H9 (cell line): ENCODE measurements at regions not wholly inside any gene's neighbourhood (a gene's known extent, or its start where the extent isn't known, plus 50 kb on each side); places are given as distances from the start of the nearest gene placed in this dataset.
"Not testable (repeated sequence)": the region's sequence is repeated elsewhere in the genome, so short reads cannot be mapped to it uniquely, and the experiment has no call there.

ENCODE experiments used
- DNase-seq: peaks from one replicate; pipeline ENCODE4 v3.0.0-alpha.2; 2017
- H2AFZ ChIP-seq: one replicate; pipeline ENCODE4 v1.6.1; 2013; ENCODE audit warnings: mild to moderate bottlenecking, low read length, control low read depth, moderate library complexity
- H2AK5ac ChIP-seq: 2 replicates; pipeline ENCODE4 v1.6.1; 2013; ENCODE audit warnings: low read length, control low read depth, mixed read lengths; ENCODE audit not compliant: insufficient read length
- H2BK120ac ChIP-seq: one replicate; pipeline ENCODE4 v1.6.1; 2013; ENCODE audit warnings: low read depth, mild to moderate bottlenecking, low read length, control low read depth, inconsistent platforms; ENCODE audit not compliant: poor library complexity, severe bottlenecking
- H2BK12ac ChIP-seq: 2 replicates; pipeline ENCODE4 v1.6.1; 2013; ENCODE audit warnings: low read length, control low read depth, mixed read lengths, low read depth; ENCODE audit not compliant: insufficient read length
- H2BK15ac ChIP-seq: 2 replicates; pipeline ENCODE4 v1.6.1; 2013; ENCODE audit warnings: low read depth, low read length, control low read depth
- H2BK20ac ChIP-seq: one replicate; pipeline ENCODE4 v1.6.1; 2013; ENCODE audit warnings: low read depth, mild to moderate bottlenecking, low read length, control low read depth, inconsistent platforms; ENCODE audit not compliant: poor library complexity, severe bottlenecking
- H2BK5ac ChIP-seq: 2 replicates; pipeline ENCODE4 v1.6.1; 2013; ENCODE audit warnings: low read length, control low read depth, mixed read lengths; ENCODE audit not compliant: insufficient read length
- H3K14ac ChIP-seq: 2 replicates; pipeline ENCODE4 v1.6.1; 2013; ENCODE audit warnings: low read length, control low read depth; ENCODE audit not compliant: insufficient read depth
- H3K18ac ChIP-seq: 2 replicates; pipeline ENCODE4 v1.6.1; 2013; ENCODE audit warnings: low read depth, mild to moderate bottlenecking, mixed read lengths, low read length, control low read depth; ENCODE audit not compliant: insufficient read length
- H3K23ac ChIP-seq: 2 replicates; pipeline ENCODE4 v1.6.1; 2013; ENCODE audit warnings: low read length, control low read depth, mixed read lengths, low read depth; ENCODE audit not compliant: insufficient read length
- H3K23me2 ChIP-seq: 2 replicates; pipeline ENCODE4 v1.6.1; 2013; ENCODE audit warnings: low read depth, mild to moderate bottlenecking, mixed read lengths, low read length, control low read depth; ENCODE audit not compliant: insufficient read length, poor library complexity, severe bottlenecking
- H3K27ac ChIP-seq: 2 replicates; pipeline ENCODE4 v1.5.1; 2013; ENCODE audit warnings: low read length, control low read depth, mixed read lengths, low read depth; ENCODE audit not compliant: insufficient read length
- H3K27me3 ChIP-seq: 2 replicates; pipeline ENCODE4 v1.6.1; 2013; ENCODE audit warnings: low read length, control low read depth, inconsistent platforms; ENCODE audit not compliant: insufficient read depth
- H3K4ac ChIP-seq: 2 replicates; pipeline ENCODE4 v1.6.1; 2013; ENCODE audit warnings: low read depth, mild to moderate bottlenecking, control low read depth, inconsistent platforms, low read length, moderate library complexity
- H3K4me1 ChIP-seq: 2 replicates; pipeline ENCODE4 v1.6.1; 2013; ENCODE audit warnings: low read length, control low read depth, inconsistent platforms; ENCODE audit not compliant: insufficient read depth
- H3K4me2 ChIP-seq: 2 replicates; pipeline ENCODE4 v1.6.1; 2013; ENCODE audit warnings: low read length, control low read depth, mixed read lengths; ENCODE audit not compliant: insufficient read length, insufficient read depth
- H3K56ac ChIP-seq: 2 replicates; pipeline ENCODE4 v1.6.1; 2013; ENCODE audit warnings: low read depth, mild to moderate bottlenecking, mixed read lengths, low read length, control low read depth; ENCODE audit not compliant: insufficient read length
- H3K79me1 ChIP-seq: 2 replicates; pipeline ENCODE4 v1.6.1; 2013; ENCODE audit warnings: low read depth, mild to moderate bottlenecking, moderate library complexity, low read length, control low read depth, inconsistent platforms; ENCODE audit not compliant: insufficient read depth, poor library complexity, severe bottlenecking
- H3K79me2 ChIP-seq: 2 replicates; pipeline ENCODE4 v1.6.1; 2013; ENCODE audit warnings: low read length, control low read depth, inconsistent platforms; ENCODE audit not compliant: insufficient read depth
- H3K9ac ChIP-seq: 2 replicates; pipeline ENCODE4 v1.6.1; 2013; ENCODE audit warnings: low read length, control low read depth, mixed read lengths; ENCODE audit not compliant: insufficient read length; ENCODE audit errors: extremely low read depth
- H3K9me3 ChIP-seq: one replicate; pipeline ENCODE4 v1.6.1; 2013; ENCODE audit warnings: low read depth, low read length, inconsistent platforms; ENCODE audit not compliant: control insufficient read depth
- H3T11ph ChIP-seq: one replicate; pipeline ENCODE4 v1.6.1; 2013; ENCODE audit warnings: mild to moderate bottlenecking, low read length, control low read depth, inconsistent platforms
- H4K20me1 ChIP-seq: one replicate; pipeline ENCODE4 v1.6.1; 2013; ENCODE audit not compliant: control insufficient read depth, insufficient read length, insufficient read depth
- H4K5ac ChIP-seq: 2 replicates; pipeline ENCODE4 v1.6.1; 2013; ENCODE audit warnings: low read depth, mild to moderate bottlenecking, mixed read lengths, low read length, control low read depth; ENCODE audit not compliant: insufficient read length
- H4K8ac ChIP-seq: replicated peaks from 2 replicates; pipeline ENCODE4 v1.6.1; 2013; ENCODE audit warnings: low read length, control low read depth, mixed read lengths, low read depth; ENCODE audit not compliant: insufficient read length
- H4K91ac ChIP-seq: 2 replicates; pipeline ENCODE4 v1.6.1; 2013; ENCODE audit warnings: low read depth, mild to moderate bottlenecking, moderate library complexity, mixed read lengths, low read length, control low read depth; ENCODE audit not compliant: insufficient read length
- H3K27ac Mint-ChIP-seq, 3 experiments: 2 replicates in 2 of 3; 3 replicates in 1 of 3; pipeline ENCODE4 v1.8.0; 2020 to 2021; ENCODE audit warnings: mixed read lengths in 3 of 3, mild to moderate bottlenecking in 1 of 3, moderate library complexity in 1 of 3
- H3K27me3 Mint-ChIP-seq: 2 replicates; pipeline ENCODE4 v1.8.0; 2021; ENCODE audit warnings: low read depth, mild to moderate bottlenecking, moderate library complexity, mixed read lengths
- H3K36me3 Mint-ChIP-seq, 3 experiments: 2 replicates in 2 of 3; 3 replicates in 1 of 3; pipeline ENCODE4 v1.8.0; 2020 to 2021; ENCODE audit warnings: low read depth in 3 of 3, mixed read lengths in 3 of 3; ENCODE audit not compliant: insufficient read depth in 1 of 3
- H3K4me1 Mint-ChIP-seq, 2 experiments: 2 replicates each; pipeline ENCODE4 v1.8.0; 2020; ENCODE audit warnings: mixed read lengths in 2 of 2
- H3K4me3 Mint-ChIP-seq, 2 experiments: 2 replicates in 1 of 2; 3 replicates in 1 of 2; pipeline ENCODE4 v1.8.0; 2020 to 2021; ENCODE audit warnings: mild to moderate bottlenecking in 2 of 2, mixed read lengths in 2 of 2, moderate library complexity in 1 of 2
- H3K9me3 Mint-ChIP-seq, 2 experiments: 2 replicates in 1 of 2; 3 replicates in 1 of 2; pipeline ENCODE4 v1.8.0; 2020; ENCODE audit warnings: mild to moderate bottlenecking in 2 of 2, mixed read lengths in 2 of 2, moderate library complexity in 1 of 2
- CTCF ChIP-seq: fragments of 200-600 bp; sonication (generic); conservative IDR thresholded peaks from 3 replicates; pipeline ENCODE4 v1.8.0; 2021; ENCODE audit warnings: antibody characterized with exemption, mild to moderate bottlenecking
- WGBS: extraction: QIAGEN DNeasy Blood & Tissue Kit; methylation state at CpG from one replicate; pipeline ENCODE4 v1.1.7; 2013; ENCODE audit warnings: missing lambda C conversion rate, low lambda C conversion rate, mixed read lengths; ENCODE audit not compliant: insufficient read length; ENCODE audit errors: extremely low coverage; 5-methylcytosine and 5-hydroxymethylcytosine counted together

GRCh38 chr3:26237036-26237682 lies 385.4 kb upstream of the LRRC3B start:
- TF ChIP-seq CTCF, result no peak
- Histone ChIP-seq H3K4me2 (no peak overlapping the region), H3K56ac (no peak overlapping the region), H2BK120ac (no peak overlapping the region), H3K79me1 (no peaks in the 10 kb centered on the region), H4K91ac (no peak overlapping the region), H3K4ac (no peak overlapping the region), H2BK12ac (no peak overlapping the region), H3K23me2 (no peaks in the 10 kb centered on the region), H3K79me2 (no peaks in the 10 kb centered on the region), H2AFZ (no peak overlapping the region), H3K27me3 (no peaks in the 10 kb centered on the region), H4K5ac (no peak overlapping the region), H2AK5ac (no peak overlapping the region), H2BK5ac (no peak overlapping the region), H2BK20ac (no peak overlapping the region), H3K18ac (no peak overlapping the region), H4K20me1 (no peaks in the 10 kb centered on the region), H3K23ac (no peak overlapping the region), H3T11ph (no peak overlapping the region), H3K9me3 (no peaks in the 10 kb centered on the region), H3K27ac (no peak overlapping the region), H3K14ac (no peak overlapping the region), H2BK15ac (no peak overlapping the region), H3K9ac (no peak overlapping the region), H4K8ac (no peak overlapping the region), H3K4me1 (no peaks in the 10 kb centered on the region)
- WGBS, result no CpG with 5 or more reads among the region's 4 CpGs
- Mint-ChIP-seq H3K36me3 (peaks cover 0 to 3% (median 0%) of the 10 kb centered on the region in 3 experiments; a peak in 1 of 7 replicates), H3K4me3 (no peak overlapping the region), H3K27me3 (no peaks in the 10 kb centered on the region), H3K27ac (no peak overlapping the region), H3K4me1 (peaks cover 0 to 3% of the 10 kb centered on the region in 2 experiments; a peak in 1 of 4 replicates), H3K9me3 (peaks cover 2 to 5% of the 10 kb centered on the region in 2 experiments; a peak in 3 of 5 replicates)
- DNase-seq, result no peak

GRCh38 chr3:26244586-26244985 lies 378.0 kb upstream of the LRRC3B start:
- H3K4me3 Mint-ChIP-seq, H2AK5ac ChIP-seq, H3K27me3 Mint-ChIP-seq, H2BK20ac ChIP-seq, H3K14ac ChIP-seq, H3K27ac ChIP-seq, H3K4me1 ChIP-seq, H2BK5ac ChIP-seq, H3K9ac ChIP-seq, H3K79me1 ChIP-seq, H3K23me2 ChIP-seq, H3K4me2 ChIP-seq, H3T11ph ChIP-seq, DNase-seq, H2BK15ac ChIP-seq, H2BK12ac ChIP-seq, H3K4me1 Mint-ChIP-seq, H3K27me3 ChIP-seq, H3K9me3 ChIP-seq, H3K23ac ChIP-seq, H2AFZ ChIP-seq, H3K27ac Mint-ChIP-seq, H4K8ac ChIP-seq, H3K56ac ChIP-seq, H3K4ac ChIP-seq, H3K18ac ChIP-seq, H3K79me2 ChIP-seq, H4K91ac ChIP-seq, H4K20me1 ChIP-seq, H2BK120ac ChIP-seq, H4K5ac ChIP-seq: not testable (repeated sequence)
- peaks cover 10 to 12% of the 10 kb centered on the region in 2 experiments for H3K9me3 Mint-ChIP-seq
- no CpG with 5 or more reads among the region's 14 CpGs for WGBS
- peaks cover 3 to 16% (median 4%) of the 10 kb centered on the region in 3 experiments; a peak in 4 of 7 replicates for H3K36me3 Mint-ChIP-seq
